Testis (tissue), 2 donors: ENCODE measurements at regions not wholly inside any gene's neighbourhood (a gene's known extent, or its start where the extent isn't known, plus 50 kb on each side); places are given as distances from the start of the nearest gene placed in this dataset.
A peak's percentile ranks its signal among the peaks of the same experiment; 100 is the strongest.

Experiments
- DNase-seq: peaks from one replicate; pipeline ENCODE4 v3.0.0-alpha.2; 2019
- H3K27ac ChIP-seq, 2 donors: fragments of 200-600 bp; sonication (generic); one replicate each; pipeline ENCODE4 v1.5.1; 2019
- H3K27me3 ChIP-seq: fragments of 200-600 bp; sonication (generic); one replicate; pipeline ENCODE4 v1.5.1; 2019
- H3K36me3 ChIP-seq: fragments of 200-600 bp; sonication (generic); one replicate; pipeline ENCODE4 v1.5.1; 2017; ENCODE audit warnings: low read depth; ENCODE audit errors: missing control alignments
- H3K4me1 ChIP-seq: fragments of 200-600 bp; sonication (generic); one replicate; pipeline ENCODE4 v1.5.1; 2019
- H3K4me3 ChIP-seq, 2 donors: fragments of 200-600 bp; sonication (generic); one replicate each; pipeline ENCODE4 v1.5.1; 2017 to 2019
- H3K9me3 ChIP-seq: fragments of 200-600 bp; sonication (generic); one replicate; pipeline ENCODE4 v1.5.1; 2017
- CTCF ChIP-seq, 3 experiments: fragments of 450-650 bp in 2 of 3; fragments of 200-600 bp in 1 of 3; sonication (generic) in 1 of 3; IDR thresholded peaks; one replicate each; pipeline ENCODE4 v1.5.1; 2016 to 2019; ENCODE audit warnings: antibody characterized with exemption in 3 of 3, mild to moderate bottlenecking in 2 of 3, moderate library complexity in 1 of 3
- POLR2A ChIP-seq: fragments of 450-650 bp; IDR thresholded peaks from one replicate; pipeline ENCODE4 v1.6.1; 2017; ENCODE audit warnings: antibody characterized with exemption, mild to moderate bottlenecking, moderate library complexity
- WGBS, 2 donors: methylation state at CpG; one replicate each; pipeline ENCODE4 v1.1.5; 2018; 5-methylcytosine and 5-hydroxymethylcytosine counted together
- intact Hi-C: fragments of 100-400 bp; cut with DNase I; formaldehyde crosslinking; loops from one replicate; pipeline ENCODE4 v1.15.1; 2023; ENCODE audit warnings: low total_unique reads

- no peaks in the 10 kb centered on the region for H3K9me3 ChIP-seq
- 41 to 56% methylated on average over 6 to 20 of the region's 20 CpGs for WGBS, 2 donors
- no peak overlapping the region for H3K27ac ChIP-seq
- H3K27me3 ChIP-seq = no peaks in the 10 kb centered on the region
- TF ChIP-seq POLR2A (no peak), CTCF (IDR thresholded peaks at IDR 0.05) (no peak)
- no peaks in the 10 kb centered on the region for H3K4me1 ChIP-seq
- no peak for DNase-seq
- intact Hi-C loops = no loop called here
- H3K4me3 ChIP-seq = peak overlapping the region in 1 of 2 donors; percentile 18
- no peaks in the 10 kb centered on the region for H3K36me3 ChIP-seq
These were observed 139.8 kb upstream of the COL5A1 start for GRCh38 chr9:134501761-134502265.

DNA sequence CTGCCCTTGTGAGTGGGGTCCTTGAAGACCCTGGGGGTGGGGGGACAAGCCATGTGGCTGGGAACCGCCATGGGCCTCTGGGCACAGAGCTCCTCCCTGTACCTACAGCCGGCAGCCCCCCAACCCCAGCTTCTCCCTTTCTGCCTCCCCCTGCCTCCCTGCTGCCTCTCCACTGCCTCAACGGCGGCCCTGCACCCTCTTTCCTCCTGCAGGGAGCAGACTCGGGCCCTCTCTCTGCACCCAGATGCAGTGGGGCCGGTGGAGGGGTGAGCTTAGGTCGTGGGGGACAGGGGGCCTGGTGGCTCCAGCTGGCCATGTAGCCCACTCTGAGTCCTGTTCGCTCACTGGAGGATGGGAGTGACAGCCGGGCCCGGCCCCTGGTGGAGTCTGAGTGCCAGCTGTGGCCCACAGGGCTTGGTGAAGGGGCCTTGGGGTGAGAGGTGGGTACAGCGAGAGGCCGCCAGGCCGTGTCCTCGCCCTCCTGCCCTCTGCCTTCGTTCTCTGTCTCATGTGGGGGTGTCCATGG lies 139.3 kb upstream of the COL5A1 start:
- no peaks in the 10 kb centered on the region for H3K36me3 ChIP-seq
- WGBS, 2 donors = 48 to 74% methylated on average over 4 to 14 of the region's 15 CpGs
- intact Hi-C loops = no loop called here

GRCh38 chr9:134502809-134503211 lies 138.8 kb upstream of the COL5A1 start:
- Histone ChIP-seq H3K4me1 (no peaks in the 10 kb centered on the region), H3K9me3 (no peaks in the 10 kb centered on the region), H3K4me3 (no peak overlapping the region), H3K36me3 (no peaks in the 10 kb centered on the region), H3K27ac (no peak overlapping the region), H3K27me3 (no peaks in the 10 kb centered on the region)
- TF ChIP-seq CTCF (IDR thresholded peaks at IDR 0.05) = no peak
- TF ChIP-seq POLR2A = no peak
- DNase-seq = peak; percentile 56
- WGBS, 2 donors = 68% methylated on average over 10 of the region's 15 CpGs; no CpG with 5 or more reads in 1 of the 2 donors
- intact Hi-C loops = no loop called here

More for the DNA sequence above, 139.3 kb upstream of the COL5A1 start:
- no peak for DNase-seq
- no peaks in the 10 kb centered on the region for H3K27me3 ChIP-seq
- no peaks in the 10 kb centered on the region for H3K4me1 ChIP-seq
- TF ChIP-seq CTCF (IDR thresholded peaks at IDR 0.05) (no peak), POLR2A (no peak)
- H3K4me3 ChIP-seq = no peak overlapping the region
- H3K27ac ChIP-seq = no peak overlapping the region
- H3K9me3 ChIP-seq = no peaks in the 10 kb centered on the region

DNA sequence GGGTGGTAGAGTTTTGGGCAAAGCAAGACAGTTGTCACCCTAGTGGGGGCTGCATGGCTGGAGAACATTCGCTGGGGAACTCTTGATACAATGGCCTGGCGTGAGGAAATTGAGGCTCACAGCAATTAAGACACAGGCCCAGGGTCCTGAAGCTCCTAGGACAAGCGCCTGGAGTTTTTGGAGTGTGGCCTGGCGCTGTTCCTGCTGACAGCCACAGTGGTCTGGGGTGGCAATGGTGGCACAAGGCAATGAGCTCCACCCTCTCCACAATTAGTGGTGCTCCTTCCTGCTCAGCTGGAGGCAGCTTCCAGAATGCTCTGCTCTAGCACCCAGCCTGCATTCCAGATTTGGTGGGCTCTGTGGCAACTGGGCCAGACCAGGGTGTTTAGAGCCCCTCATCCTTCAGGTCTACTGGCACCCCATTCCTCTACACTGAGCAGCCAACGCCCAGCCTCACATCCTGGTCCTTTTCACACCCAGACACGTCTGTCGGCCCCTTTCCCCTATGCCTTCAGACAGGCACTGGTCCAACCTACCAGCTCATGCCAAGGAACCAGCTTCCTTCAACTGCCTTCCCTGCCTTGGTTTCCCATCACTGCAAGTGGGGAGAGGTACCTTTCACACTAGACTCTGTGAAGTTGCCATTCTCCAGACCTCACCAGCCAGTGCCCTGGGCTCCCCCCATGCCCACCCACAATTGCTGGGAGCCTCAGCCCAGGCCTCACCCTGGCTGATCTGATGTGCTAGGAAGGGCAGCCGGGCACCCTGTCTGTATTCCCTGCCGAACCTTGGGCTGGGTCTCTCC lies 138.1 kb upstream of the COL5A1 start:
- Histone ChIP-seq H3K4me1 (no peaks in the 10 kb centered on the region), H3K36me3 (no peaks in the 10 kb centered on the region), H3K27ac (no peak overlapping the region), H3K27me3 (no peaks in the 10 kb centered on the region), H3K4me3 (no peak overlapping the region), H3K9me3 (no peaks in the 10 kb centered on the region)
- WGBS, 2 donors = 92 to 93% methylated on average over 8 to 9 of the region's 9 CpGs
- intact Hi-C loops = no loop called here
- TF ChIP-seq CTCF (IDR thresholded peaks at IDR 0.05) = no peak
- TF ChIP-seq POLR2A = no peak
- no peak for DNase-seq
